ENCODE measurements at regions not wholly inside any gene's neighbourhood (a gene's known extent, or its start where the extent isn't known, plus 50 kb on each side); places are given as distances from the start of the nearest gene placed in this dataset.

DNA sequence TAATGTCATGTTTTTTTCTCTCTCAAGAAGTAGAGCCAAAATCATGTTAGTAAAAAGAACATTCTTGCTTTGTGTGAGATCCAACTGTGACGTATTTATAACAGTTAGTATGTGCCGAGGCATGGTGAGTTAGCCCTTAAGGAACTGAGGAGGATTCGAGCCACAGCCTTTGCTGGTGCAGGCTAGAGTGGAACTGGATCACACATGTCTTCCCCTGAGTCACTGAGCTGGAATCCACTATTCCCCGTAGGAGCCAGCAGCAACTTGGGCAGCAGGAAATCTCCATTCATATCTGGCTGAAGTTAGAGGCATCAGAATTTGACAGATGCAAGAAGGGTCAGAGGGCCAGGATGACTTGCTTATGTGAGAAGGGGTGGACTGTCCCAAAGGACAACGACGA is 144.6 kb upstream of the KIT start:
- TF ChIP-seq, protein P1, sequence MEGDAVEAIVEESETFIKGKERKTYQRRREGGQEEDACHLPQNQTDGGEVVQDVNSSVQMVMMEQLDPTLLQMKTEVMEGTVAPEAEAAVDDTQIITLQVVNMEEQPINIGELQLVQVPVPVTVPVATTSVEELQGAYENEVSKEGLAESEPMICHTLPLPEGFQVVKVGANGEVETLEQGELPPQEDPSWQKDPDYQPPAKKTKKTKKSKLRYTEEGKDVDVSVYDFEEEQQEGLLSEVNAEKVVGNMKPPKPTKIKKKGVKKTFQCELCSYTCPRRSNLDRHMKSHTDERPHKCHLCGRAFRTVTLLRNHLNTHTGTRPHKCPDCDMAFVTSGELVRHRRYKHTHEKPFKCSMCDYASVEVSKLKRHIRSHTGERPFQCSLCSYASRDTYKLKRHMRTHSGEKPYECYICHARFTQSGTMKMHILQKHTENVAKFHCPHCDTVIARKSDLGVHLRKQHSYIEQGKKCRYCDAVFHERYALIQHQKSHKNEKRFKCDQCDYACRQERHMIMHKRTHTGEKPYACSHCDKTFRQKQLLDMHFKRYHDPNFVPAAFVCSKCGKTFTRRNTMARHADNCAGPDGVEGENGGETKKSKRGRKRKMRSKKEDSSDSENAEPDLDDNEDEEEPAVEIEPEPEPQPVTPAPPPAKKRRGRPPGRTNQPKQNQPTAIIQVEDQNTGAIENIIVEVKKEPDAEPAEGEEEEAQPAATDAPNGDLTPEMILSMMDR (IDR thresholded peaks at IDR 0.05) = no peak
- no peak for TF ChIP-seq POLR2A (IDR thresholded peaks at IDR 0.05)

All from tibial nerve (tissue), 3 donors.